GOT3 (cell line): ENCODE measurements at regions not wholly inside any gene's neighbourhood (a gene's known extent, or its start where the extent isn't known, plus 50 kb on each side); places are given as distances from the start of the nearest gene placed in this dataset.

Experiments
- DNase-seq: peaks from one replicate; lab custom pipeline; 2025; ENCODE audit warnings: mixed read lengths; lab: John Stamatoyannopoulos, UW

- no peak for DNase-seq
Observed at GRCh38 chr1:209428241-209428921, 155.1 kb upstream of the CAMK1G start.

GRCh38 chr1:209429611-209430010 lies 153.9 kb upstream of the CAMK1G start:
- no peak for DNase-seq

- DNase-seq, result no peak
Observed at GRCh38 chr1:209430107-209430506, 153.4 kb upstream of the CAMK1G start.

- no peak for DNase-seq
Observed at GRCh38 chr1:209430821-209431259, 152.7 kb upstream of the CAMK1G start.

GRCh38 chr1:209431402-209431801 lies 152.1 kb upstream of the CAMK1G start:
- DNase-seq, result no peak

GRCh38 chr1:209431813-209432442 lies 151.6 kb upstream of the CAMK1G start:
- no peak for DNase-seq

- DNase-seq, result no peak
Observed at GRCh38 chr1:209432443-209432825, 151.1 kb upstream of the CAMK1G start.

- DNase-seq, result no peak
Observed at GRCh38 chr1:209433649-209434031, 149.9 kb upstream of the CAMK1G start.

- DNase-seq, result no peak
Observed at GRCh38 chr1:209434066-209434465, 149.4 kb upstream of the CAMK1G start.

GRCh38 chr1:209434631-209435217 lies 148.8 kb upstream of the CAMK1G start:
- DNase-seq, result no peak

GRCh38 chr1:209435654-209436566 lies 147.6 kb upstream of the CAMK1G start:
- DNase-seq, result peak; percentile 10

GRCh38 chr1:209439828-209440227 lies 143.7 kb upstream of the CAMK1G start:
- no peak for DNase-seq

- DNase-seq, result no peak
Observed at GRCh38 chr1:209443361-209443931, 140.1 kb upstream of the CAMK1G start.

- no peak for DNase-seq
Observed at GRCh38 chr1:209443975-209444651, 139.4 kb upstream of the CAMK1G start.

- DNase-seq, result no peak
Observed at GRCh38 chr1:209444961-209445360, 138.6 kb upstream of the CAMK1G start.

- no peak for DNase-seq
Observed at GRCh38 chr1:209445576-209445975, 137.9 kb upstream of the CAMK1G start.

- DNase-seq, result no peak
Observed at GRCh38 chr1:209446356-209446755, 137.2 kb upstream of the CAMK1G start.

GRCh38 chr1:209454340-209454994 lies 129.0 kb upstream of the CAMK1G start:
- no peak for DNase-seq

GRCh38 chr1:209455145-209455544 lies 128.4 kb upstream of the CAMK1G start:
- no peak for DNase-seq

GRCh38 chr1:209455661-209456358 lies 127.7 kb upstream of the CAMK1G start:
- no peak for DNase-seq
